Neural cell (in vitro differentiated cells): ENCODE measurements at regions not wholly inside any gene's neighbourhood (a gene's known extent, or its start where the extent isn't known, plus 50 kb on each side); places are given as distances from the start of the nearest gene placed in this dataset.

Source experiments
- H2AFZ ChIP-seq: fragments of 200-600, 300-800 bp; sonication (generic), shearing (Covaris generic); 2 replicates; pipeline ENCODE4 v1.6.0; 2014; ENCODE audit warnings: low read depth, mild to moderate bottlenecking, antibody characterized with exemption, low read length, moderate library complexity
- H3F3A ChIP-seq: fragments of 200-600 bp; shearing (Covaris generic); 2 replicates; pipeline ENCODE4 v1.6.1; 2016; ENCODE audit warnings: mild to moderate bottlenecking, moderate library complexity, mixed read lengths, antibody characterized with exemption, low read length; ENCODE audit not compliant: insufficient read depth, poor library complexity, severe bottlenecking
- H3K27ac ChIP-seq: fragments of 200-600, 300-800 bp; sonication (generic), shearing (Covaris generic); 2 replicates; pipeline ENCODE4 v1.5.1; 2014; ENCODE audit warnings: mild to moderate bottlenecking, low read length, moderate library complexity
- H3K27me3 ChIP-seq: fragments of 300-800, 200-600 bp; sonication (generic), shearing (Covaris generic); 2 replicates; pipeline ENCODE4 v1.6.0; 2014; ENCODE audit warnings: mild to moderate bottlenecking, low read depth, low read length, moderate library complexity; ENCODE audit not compliant: insufficient read depth
- H3K36me3 ChIP-seq: fragments of 300-800, 200-600 bp; sonication (generic), shearing (Covaris generic); 2 replicates; pipeline ENCODE4 v1.5.1; 2014; ENCODE audit warnings: mild to moderate bottlenecking, antibody characterized with exemption, low read length, moderate library complexity; ENCODE audit not compliant: insufficient read depth
- H3K4me2 ChIP-seq: fragments of 300-800, 200-600 bp; sonication (generic), shearing (Covaris generic); 2 replicates; pipeline ENCODE4 v1.6.0; 2014; ENCODE audit warnings: mild to moderate bottlenecking, low read length
- H3K4me3 ChIP-seq: fragments of 300-800, 200-600 bp; sonication (generic), shearing (Covaris generic); 2 replicates; pipeline ENCODE4 v1.5.1; 2014; ENCODE audit warnings: mild to moderate bottlenecking, low read length, moderate library complexity
- H3K79me2 ChIP-seq: fragments of 200-600 bp; shearing (Covaris generic); replicated peaks from 2 replicates; pipeline ENCODE4 v1.6.0; 2014; ENCODE audit warnings: mild to moderate bottlenecking, low read length, moderate library complexity; ENCODE audit not compliant: insufficient read depth
- H3K9ac ChIP-seq: fragments of 300-800, 200-600 bp; sonication (generic), shearing (Covaris generic); 2 replicates; pipeline ENCODE4 v1.6.1; 2016; ENCODE audit warnings: mild to moderate bottlenecking, low read length, mixed read lengths
- H3K9me2 ChIP-seq: fragments of 200-600 bp; shearing (Covaris generic); 2 replicates; pipeline ENCODE4 v1.6.1; 2016; ENCODE audit warnings: mild to moderate bottlenecking, low read length, mixed read lengths; ENCODE audit not compliant: insufficient read depth
- H3K9me3 ChIP-seq: fragments of 200-600, 300-800 bp; sonication (generic), shearing (Covaris generic); 2 replicates; pipeline ENCODE4 v1.6.1; 2016; ENCODE audit warnings: mild to moderate bottlenecking, mixed run types, low read length, moderate library complexity, mixed read lengths
- H4K20me1 ChIP-seq: fragments of 200-600 bp; shearing (Covaris generic); 2 replicates; pipeline ENCODE4 v1.6.1; 2016; ENCODE audit warnings: mild to moderate bottlenecking, mixed run types; ENCODE audit not compliant: insufficient read depth
- EP300 ChIP-seq: fragments of 450-650 bp; conservative IDR thresholded peaks from 2 replicates; pipeline ENCODE4 v1.6.1; 2014; ENCODE audit warnings: antibody characterized with exemption, mild to moderate bottlenecking, moderate library complexity; ENCODE audit not compliant: poor library complexity, severe bottlenecking
- EZH2 ChIP-seq: fragments of 200-600, 300-800 bp; shearing (Covaris generic), sonication (generic); IDR thresholded peaks from 2 replicates; pipeline ENCODE4 v1.6.1; 2014; ENCODE audit warnings: antibody characterized with exemption, low read length, borderline replicate concordance, mild to moderate bottlenecking; ENCODE audit not compliant: insufficient read depth, poor library complexity, severe bottlenecking
- MXI1 ChIP-seq: fragments of 450-650 bp; conservative IDR thresholded peaks from 2 replicates; pipeline ENCODE4 v1.6.1; 2014; ENCODE audit warnings: antibody characterized with exemption, mild to moderate bottlenecking; ENCODE audit not compliant: poor library complexity, severe bottlenecking
- POLR2AphosphoS5 ChIP-seq: IDR thresholded peaks from 2 replicates; pipeline ENCODE4 v1.6.1; 2012
- RAD21 ChIP-seq: fragments of 450-650 bp; conservative IDR thresholded peaks from 2 replicates; pipeline ENCODE4 v1.6.1; 2014; ENCODE audit warnings: antibody characterized with exemption, mild to moderate bottlenecking, moderate library complexity
- SMC3 ChIP-seq: fragments of 450-650 bp; conservative IDR thresholded peaks from 2 replicates; pipeline ENCODE4 v1.6.1; 2014; ENCODE audit warnings: antibody characterized with exemption, mild to moderate bottlenecking, moderate library complexity; ENCODE audit not compliant: poor library complexity
- TAF1 ChIP-seq: IDR thresholded peaks from 2 replicates; pipeline ENCODE4 v1.6.1; 2012; ENCODE audit warnings: low read depth
- TF ChIP-seq, protein P1 (sequence below): fragments of 450-650 bp; IDR thresholded peaks from 2 replicates; pipeline ENCODE4 v1.5.1; 2014; ENCODE audit warnings: antibody characterized with exemption, mild to moderate bottlenecking, moderate library complexity; ENCODE audit not compliant: poor library complexity, severe bottlenecking
- TF ChIP-seq, protein P2 (sequence below): IDR thresholded peaks from 2 replicates; pipeline ENCODE4 v1.6.1; 2012; ENCODE audit warnings: borderline replicate concordance

- no peak overlapping the region for H3K9ac ChIP-seq
- no peaks in the 10 kb centered on the region for H3K27me3 ChIP-seq
Observed at GRCh38 chrX:97672138-97672537, 788.4 kb downstream of the RPA4 start.

DNA sequence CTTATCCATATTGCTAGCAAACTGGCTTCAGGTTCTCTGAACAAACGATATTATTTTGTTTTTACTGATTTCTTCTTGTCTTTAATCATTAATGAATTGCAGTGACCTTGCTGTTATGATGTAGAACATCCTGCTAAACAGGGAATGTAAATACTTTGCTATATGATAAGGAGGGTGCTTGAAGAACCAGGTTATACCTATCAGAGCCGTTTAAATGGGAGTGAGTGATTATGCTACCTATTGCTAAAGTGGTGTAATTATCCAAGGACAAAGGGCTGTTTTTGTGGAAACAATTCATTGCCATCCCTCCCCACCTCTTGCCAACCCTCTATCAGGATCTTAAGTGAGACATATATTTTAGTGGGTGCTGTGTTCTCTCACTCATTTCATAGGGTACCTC lies 788.9 kb downstream of the RPA4 start:
- no peak overlapping the region for H3K27ac ChIP-seq
- no peaks in the 10 kb centered on the region for H3K9me2 ChIP-seq
- no peak overlapping the region for H2AFZ ChIP-seq
- H3K36me3 ChIP-seq: no peaks in the 10 kb centered on the region
- TF ChIP-seq TAF1: no peak
- no peak for TF ChIP-seq SMC3
- TF ChIP-seq, protein P1, sequence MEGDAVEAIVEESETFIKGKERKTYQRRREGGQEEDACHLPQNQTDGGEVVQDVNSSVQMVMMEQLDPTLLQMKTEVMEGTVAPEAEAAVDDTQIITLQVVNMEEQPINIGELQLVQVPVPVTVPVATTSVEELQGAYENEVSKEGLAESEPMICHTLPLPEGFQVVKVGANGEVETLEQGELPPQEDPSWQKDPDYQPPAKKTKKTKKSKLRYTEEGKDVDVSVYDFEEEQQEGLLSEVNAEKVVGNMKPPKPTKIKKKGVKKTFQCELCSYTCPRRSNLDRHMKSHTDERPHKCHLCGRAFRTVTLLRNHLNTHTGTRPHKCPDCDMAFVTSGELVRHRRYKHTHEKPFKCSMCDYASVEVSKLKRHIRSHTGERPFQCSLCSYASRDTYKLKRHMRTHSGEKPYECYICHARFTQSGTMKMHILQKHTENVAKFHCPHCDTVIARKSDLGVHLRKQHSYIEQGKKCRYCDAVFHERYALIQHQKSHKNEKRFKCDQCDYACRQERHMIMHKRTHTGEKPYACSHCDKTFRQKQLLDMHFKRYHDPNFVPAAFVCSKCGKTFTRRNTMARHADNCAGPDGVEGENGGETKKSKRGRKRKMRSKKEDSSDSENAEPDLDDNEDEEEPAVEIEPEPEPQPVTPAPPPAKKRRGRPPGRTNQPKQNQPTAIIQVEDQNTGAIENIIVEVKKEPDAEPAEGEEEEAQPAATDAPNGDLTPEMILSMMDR: no peak
- no peak for TF ChIP-seq EZH2
- TF ChIP-seq POLR2AphosphoS5: no peak
- no peak for TF ChIP-seq EP300
- no peak for TF ChIP-seq RAD21
- no peaks in the 10 kb centered on the region for H3K27me3 ChIP-seq
- H4K20me1 ChIP-seq: no peaks in the 10 kb centered on the region
- H3K4me2 ChIP-seq: no peak overlapping the region
- H3K4me3 ChIP-seq: no peak overlapping the region
- no peak overlapping the region for H3K9ac ChIP-seq
- no peaks in the 10 kb centered on the region for H3F3A ChIP-seq
- no peaks in the 10 kb centered on the region for H3K9me3 ChIP-seq
- H3K79me2 ChIP-seq: no peaks in the 10 kb centered on the region

More at GRCh38 chrX:97672138-97672537, 788.4 kb downstream of the RPA4 start:
- H3K4me2 ChIP-seq: no peak overlapping the region
- TF ChIP-seq, protein P2, sequence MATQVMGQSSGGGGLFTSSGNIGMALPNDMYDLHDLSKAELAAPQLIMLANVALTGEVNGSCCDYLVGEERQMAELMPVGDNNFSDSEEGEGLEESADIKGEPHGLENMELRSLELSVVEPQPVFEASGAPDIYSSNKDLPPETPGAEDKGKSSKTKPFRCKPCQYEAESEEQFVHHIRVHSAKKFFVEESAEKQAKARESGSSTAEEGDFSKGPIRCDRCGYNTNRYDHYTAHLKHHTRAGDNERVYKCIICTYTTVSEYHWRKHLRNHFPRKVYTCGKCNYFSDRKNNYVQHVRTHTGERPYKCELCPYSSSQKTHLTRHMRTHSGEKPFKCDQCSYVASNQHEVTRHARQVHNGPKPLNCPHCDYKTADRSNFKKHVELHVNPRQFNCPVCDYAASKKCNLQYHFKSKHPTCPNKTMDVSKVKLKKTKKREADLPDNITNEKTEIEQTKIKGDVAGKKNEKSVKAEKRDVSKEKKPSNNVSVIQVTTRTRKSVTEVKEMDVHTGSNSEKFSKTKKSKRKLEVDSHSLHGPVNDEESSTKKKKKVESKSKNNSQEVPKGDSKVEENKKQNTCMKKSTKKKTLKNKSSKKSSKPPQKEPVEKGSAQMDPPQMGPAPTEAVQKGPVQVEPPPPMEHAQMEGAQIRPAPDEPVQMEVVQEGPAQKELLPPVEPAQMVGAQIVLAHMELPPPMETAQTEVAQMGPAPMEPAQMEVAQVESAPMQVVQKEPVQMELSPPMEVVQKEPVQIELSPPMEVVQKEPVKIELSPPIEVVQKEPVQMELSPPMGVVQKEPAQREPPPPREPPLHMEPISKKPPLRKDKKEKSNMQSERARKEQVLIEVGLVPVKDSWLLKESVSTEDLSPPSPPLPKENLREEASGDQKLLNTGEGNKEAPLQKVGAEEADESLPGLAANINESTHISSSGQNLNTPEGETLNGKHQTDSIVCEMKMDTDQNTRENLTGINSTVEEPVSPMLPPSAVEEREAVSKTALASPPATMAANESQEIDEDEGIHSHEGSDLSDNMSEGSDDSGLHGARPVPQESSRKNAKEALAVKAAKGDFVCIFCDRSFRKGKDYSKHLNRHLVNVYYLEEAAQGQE: no peak
- TF ChIP-seq RAD21 (no peak), MXI1 (no peak), SMC3 (no peak), EZH2 (no peak), TAF1 (no peak), EP300 (no peak), POLR2AphosphoS5 (no peak)
- H2AFZ ChIP-seq: no peak overlapping the region
- H3K4me3 ChIP-seq: no peak overlapping the region
- no peaks in the 10 kb centered on the region for H3K36me3 ChIP-seq
- H3K27ac ChIP-seq: no peak overlapping the region
- H3K9me2 ChIP-seq: no peaks in the 10 kb centered on the region
- no peaks in the 10 kb centered on the region for H3F3A ChIP-seq
- no peaks in the 10 kb centered on the region for H3K9me3 ChIP-seq
- no peaks in the 10 kb centered on the region for H3K79me2 ChIP-seq
- no peaks in the 10 kb centered on the region for H4K20me1 ChIP-seq

DNA sequence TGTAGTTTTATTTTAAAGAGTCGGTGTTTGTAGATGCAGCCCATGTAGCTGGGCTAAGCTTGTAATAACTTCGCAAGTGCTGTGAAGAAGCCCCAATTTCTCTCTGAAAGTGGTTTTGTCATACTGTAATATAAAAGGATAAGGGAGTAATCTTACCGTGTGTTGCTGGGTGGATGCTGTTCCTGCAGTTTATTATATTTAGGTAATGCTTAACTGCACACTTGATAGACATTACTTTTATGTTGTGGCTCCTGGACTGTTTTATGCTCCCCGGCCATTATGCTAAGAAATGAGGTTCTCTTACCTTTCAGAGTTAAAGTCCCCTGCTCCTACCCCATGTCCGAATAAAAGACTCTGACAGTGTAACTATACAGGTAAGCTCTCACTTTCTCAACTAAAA lies 789.4 kb downstream of the RPA4 start:
- Histone ChIP-seq H3K9me3 (no peaks in the 10 kb centered on the region), H2AFZ (no peak overlapping the region), H3K9me2 (no peaks in the 10 kb centered on the region), H3K4me2 (no peak overlapping the region), H3K27me3 (no peaks in the 10 kb centered on the region), H3K36me3 (no peaks in the 10 kb centered on the region), H3K4me3 (no peak overlapping the region), H3F3A (no peaks in the 10 kb centered on the region), H3K79me2 (no peaks in the 10 kb centered on the region), H3K27ac (no peak overlapping the region), H4K20me1 (no peaks in the 10 kb centered on the region), H3K9ac (no peak overlapping the region)
- no peak for TF ChIP-seq EZH2
- TF ChIP-seq MXI1: no peak
- no peak for TF ChIP-seq TAF1
- no peak for TF ChIP-seq EP300
- TF ChIP-seq RAD21: no peak
- TF ChIP-seq SMC3: no peak
- no peak for TF ChIP-seq POLR2AphosphoS5
- TF ChIP-seq, protein P1: no peak
- TF ChIP-seq, protein P2: no peak
